GM19455 (cell line): ENCODE measurements at regions not wholly inside any gene's neighbourhood (a gene's known extent, or its start where the extent isn't known, plus 50 kb on each side); places are given as distances from the start of the nearest gene placed in this dataset.

Source experiments
- ATAC-seq: cut with Tn5 transposase; IDR thresholded peaks from one replicate; pipeline ENCODE4 v1.9.1; 2021; ENCODE audit not compliant: unreplicated experiment

DNA sequence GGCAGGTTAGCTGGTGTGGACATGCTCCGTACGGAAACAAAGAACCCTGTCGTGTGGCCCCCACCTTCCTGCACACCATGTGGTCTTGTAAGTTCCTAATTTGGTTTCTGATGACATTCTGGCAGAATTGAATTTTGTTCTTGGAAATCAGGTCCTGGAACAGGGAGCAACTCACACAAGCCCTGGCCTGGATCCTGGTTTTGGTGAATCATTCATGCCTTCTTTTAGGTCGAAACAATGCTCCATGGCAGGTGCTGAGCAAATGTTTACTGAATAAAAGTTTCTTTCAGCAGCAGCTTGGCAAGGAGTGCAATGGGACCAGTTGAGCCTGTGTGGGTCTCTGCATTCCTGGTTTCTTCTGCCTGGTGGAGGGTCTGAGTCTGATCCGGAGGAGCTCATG, 978.4 kb downstream of the BCL11B start:
- no peak for ATAC-seq

DNA sequence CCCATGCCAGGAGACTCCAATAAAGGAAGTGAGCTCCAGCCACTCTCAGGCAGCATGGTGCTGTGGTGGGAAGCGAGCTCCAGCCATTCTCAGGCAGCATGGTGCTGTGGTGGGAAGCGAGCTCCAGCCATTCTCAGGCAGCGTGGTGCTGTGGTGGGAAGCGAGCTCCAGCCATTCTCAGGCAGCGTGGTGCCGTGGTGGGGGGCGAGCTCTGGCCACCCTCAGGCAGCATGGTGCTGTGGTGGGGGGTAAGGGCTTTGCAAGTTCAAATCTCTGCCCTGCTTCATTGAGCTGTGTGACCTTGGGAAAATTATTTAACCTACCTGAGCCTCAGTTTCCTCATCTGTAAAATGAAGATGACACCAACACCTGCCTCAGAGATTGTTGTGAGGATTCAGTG, 975.1 kb downstream of the BCL11B start:
- no peak for ATAC-seq

DNA sequence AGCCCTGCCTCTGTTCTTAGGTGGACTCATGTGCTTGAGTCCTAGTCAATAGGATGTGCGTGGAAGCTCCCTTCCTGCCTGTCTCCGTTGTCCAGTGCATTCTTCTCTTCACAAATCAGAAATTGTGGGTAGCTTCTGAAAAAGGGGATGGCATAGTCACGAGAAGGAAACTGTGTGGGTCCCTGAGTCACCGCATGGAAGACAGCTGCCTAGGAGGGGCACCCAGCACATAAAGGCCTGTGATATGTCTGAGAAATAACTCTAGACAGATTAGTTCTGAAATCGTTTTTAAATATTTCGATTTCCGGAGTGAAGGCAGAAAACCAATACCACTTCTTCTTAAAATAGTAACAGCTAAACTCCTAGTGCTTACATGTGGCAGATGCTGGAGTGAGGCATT, 974.4 kb downstream of the BCL11B start:
- no peak for ATAC-seq

- ATAC-seq, result no peak
These were observed 973.3 kb downstream of the BCL11B start for GRCh38 chr14:98298481-98299244.

DNA sequence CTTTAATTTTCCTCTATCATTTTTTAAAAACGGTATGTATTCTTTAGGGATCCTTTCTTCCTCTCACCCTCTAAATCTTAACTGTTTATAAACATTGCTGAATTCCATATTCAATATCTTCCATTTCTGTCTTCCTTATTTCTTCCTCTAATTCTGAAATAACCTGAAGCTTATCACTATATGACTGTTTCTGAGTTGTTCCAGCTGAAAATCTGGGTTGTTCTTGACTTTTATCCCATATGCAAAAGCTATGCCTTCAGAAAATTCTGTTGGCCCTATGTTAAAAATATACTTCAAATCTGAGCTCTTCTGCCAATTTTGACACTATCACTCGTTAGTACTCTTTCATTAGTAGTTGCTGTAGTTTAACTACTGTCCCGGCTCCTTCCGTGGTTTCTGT, 970.3 kb downstream of the BCL11B start:
- ATAC-seq, result no peak

- no peak for ATAC-seq
These were observed 967.4 kb downstream of the BCL11B start for GRCh38 chr14:98304574-98304973.

DNA sequence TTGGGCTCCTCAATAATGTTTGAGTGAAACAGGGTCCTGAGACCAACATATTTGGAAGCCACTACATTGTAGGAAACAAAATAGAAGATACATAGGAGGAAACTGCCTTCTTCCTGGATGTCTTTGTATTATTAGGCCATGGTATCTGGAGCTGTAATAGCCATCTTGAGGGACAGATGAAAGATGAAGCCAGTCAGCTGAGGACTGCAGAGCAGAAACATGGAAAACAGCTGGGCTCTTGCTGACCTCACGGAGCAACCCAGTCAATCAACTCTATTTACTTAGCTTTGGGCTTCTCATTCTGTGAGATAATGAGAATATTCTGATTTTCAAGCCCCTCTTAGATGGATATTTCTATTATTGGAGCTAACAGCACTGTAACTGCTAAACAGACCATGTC, 962.4 kb downstream of the BCL11B start:
- no peak for ATAC-seq

- ATAC-seq, result no peak
These were observed 960.0 kb downstream of the BCL11B start for GRCh38 chr14:98312006-98312405.

DNA sequence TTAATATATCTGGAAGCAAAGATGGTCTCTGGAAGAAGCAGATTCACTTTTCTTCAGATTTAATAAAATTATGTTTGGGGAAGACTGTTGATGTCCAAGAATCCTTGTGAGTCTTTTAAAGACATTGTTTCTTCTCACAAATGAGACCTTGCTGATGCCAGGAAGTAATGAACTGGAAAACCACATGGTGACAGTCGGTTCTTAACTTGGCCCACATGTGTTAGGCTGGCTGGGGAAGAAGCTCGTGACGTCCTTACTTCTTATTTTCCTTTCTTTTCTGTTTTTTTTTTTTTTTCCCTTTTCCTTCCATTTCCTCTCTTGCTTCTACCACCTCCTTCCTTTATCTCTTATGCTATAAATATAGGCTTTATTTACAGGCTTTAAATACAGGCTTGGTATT, 950.2 kb downstream of the BCL11B start:
- no peak for ATAC-seq

DNA sequence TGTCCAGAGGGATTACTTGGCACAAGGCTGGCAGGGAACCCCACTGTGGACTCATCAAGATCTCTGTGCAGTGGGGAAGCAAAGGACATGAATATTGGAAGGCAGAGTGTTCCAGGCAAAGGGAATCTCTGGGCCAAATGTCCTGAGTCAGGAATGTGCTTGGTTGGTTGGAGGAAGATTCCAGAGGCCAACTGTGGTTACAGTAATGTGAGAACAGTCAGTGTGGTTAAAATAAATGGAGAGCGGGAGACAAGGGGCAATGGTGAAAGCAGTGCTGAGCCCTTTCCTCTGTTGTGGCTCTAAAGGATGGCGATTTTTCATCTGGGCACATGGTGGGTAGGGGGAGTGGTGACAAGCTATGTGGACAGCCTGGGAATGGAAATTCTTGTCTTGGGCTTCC, 948.2 kb downstream of the BCL11B start:
- no peak for ATAC-seq

GRCh38 chr14:98325761-98326160, 946.2 kb downstream of the BCL11B start:
- ATAC-seq, result no peak

DNA sequence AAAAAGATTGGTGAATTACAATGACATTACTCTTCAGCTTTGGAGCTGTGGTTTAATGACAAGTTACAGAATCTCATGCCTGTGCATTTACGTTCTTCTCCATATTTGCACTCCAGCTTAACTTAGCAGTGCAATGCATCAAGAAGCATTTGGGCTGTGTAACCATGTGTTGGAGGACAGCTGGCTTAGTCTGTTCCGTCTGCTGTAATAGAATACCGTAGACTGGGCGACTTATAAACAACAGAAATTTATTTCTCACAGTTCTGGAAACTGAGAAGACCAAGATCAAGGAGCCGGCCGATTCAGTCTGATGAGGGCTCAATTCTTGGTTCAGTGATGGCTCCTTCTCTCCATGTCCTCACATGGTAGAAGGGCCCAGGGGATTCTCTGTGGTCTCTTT, 943.5 kb downstream of the BCL11B start:
- ATAC-seq, result no peak

DNA sequence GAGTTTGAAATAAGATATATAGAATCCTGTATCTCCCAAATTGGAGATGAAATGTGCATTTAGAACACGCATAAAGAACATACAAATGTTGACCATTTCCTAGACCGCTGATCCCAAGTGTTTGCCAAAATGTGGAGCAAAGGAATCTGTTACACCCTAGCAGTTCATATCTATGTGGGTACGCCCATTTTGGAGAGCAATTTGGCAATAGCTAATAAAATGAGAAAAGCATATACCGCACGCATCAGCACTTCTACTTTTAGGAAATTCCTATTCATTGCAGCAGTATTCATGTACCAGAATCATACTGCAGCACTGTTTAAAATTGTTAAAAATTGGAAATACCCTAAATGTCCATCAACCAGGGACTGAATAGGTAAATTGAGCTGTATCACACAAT, 937.8 kb downstream of the BCL11B start:
- ATAC-seq, result no peak

GRCh38 chr14:98341211-98341610, 930.8 kb downstream of the BCL11B start:
- no peak for ATAC-seq

DNA sequence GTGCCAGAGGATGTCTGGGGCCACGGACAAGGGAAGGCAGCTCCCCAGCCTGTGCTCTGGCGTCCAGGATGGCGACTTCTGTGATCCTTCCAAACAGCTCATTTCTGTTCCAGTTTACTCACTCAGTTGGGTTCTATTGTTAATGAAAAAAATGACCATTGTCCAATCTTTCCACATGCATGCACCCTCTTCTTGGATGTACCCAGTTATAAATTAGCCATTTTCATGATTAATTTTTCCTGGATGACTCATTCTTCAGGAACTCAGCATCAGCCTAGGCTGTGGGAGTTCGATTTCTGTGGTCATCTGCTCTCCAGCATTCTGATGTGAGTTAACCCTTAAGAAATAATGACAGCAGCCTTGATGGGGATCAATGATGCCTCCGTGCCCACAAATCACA, 926.8 kb downstream of the BCL11B start:
- ATAC-seq, result no peak

DNA sequence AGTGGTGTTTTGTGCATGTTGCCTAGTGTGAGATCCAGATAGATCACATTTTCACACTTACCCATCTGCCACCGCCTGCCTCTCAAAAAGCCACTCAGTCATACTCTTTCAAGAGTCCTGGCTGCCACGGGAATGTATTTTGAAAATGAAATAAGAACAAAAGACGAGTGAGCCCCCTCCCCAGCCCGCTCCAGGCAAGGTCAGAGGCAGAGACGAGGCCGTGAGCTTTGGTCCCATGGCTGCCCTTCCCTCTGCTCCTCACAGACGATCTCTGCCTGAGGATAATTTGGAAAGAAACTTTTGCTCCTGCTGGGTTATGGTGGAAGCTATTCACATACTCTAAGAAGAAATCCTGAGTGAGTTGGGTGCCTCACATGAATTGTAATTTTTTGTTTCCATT, 924.3 kb downstream of the BCL11B start:
- ATAC-seq, result no peak

GRCh38 chr14:98348505-98348904, 923.5 kb downstream of the BCL11B start:
- ATAC-seq, result no peak

DNA sequence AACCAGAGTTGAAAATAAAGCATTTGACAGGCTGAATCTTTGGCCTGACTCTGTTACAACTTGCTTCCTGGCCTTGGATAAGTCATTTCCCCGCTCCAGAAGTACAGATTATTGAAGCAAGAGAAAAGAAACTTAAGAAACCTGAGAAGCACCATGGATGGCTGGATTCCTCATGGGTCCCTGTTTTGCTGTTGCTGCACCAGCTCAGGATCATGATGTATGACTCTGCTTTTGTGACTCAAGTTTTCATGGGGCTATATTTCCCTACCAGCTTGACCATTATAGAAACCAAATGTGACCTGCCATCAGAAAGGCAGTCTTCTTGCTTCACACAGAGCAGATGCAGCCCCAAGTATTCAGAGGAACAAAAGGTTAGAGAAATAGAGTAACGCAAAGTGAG, 921.8 kb downstream of the BCL11B start:
- no peak for ATAC-seq

GRCh38 chr14:98364961-98365360, 907.0 kb downstream of the BCL11B start:
- ATAC-seq, result no peak

DNA sequence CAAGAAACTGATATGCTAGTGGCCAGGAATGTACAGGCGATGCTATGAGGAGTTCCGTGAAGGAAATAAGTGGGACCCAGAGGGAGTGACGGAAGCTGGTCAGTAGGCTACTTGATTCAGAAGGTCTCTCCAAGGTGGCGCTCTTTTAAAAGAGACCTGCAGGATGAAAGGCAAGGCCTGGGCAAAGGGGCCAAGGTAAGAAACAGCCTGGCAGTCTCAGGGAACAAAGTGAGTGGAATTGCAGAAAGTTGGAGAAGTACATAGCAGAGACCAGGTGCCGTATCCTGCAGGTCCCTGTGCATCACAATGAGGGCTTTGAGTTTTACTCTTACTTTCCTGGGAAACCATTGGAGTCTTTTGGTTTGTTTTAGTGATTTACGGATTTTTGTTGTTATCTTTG, 905.6 kb downstream of the BCL11B start:
- ATAC-seq, result no peak

- no peak for ATAC-seq
These were observed 903.8 kb downstream of the BCL11B start for GRCh38 chr14:98368221-98368620.

DNA sequence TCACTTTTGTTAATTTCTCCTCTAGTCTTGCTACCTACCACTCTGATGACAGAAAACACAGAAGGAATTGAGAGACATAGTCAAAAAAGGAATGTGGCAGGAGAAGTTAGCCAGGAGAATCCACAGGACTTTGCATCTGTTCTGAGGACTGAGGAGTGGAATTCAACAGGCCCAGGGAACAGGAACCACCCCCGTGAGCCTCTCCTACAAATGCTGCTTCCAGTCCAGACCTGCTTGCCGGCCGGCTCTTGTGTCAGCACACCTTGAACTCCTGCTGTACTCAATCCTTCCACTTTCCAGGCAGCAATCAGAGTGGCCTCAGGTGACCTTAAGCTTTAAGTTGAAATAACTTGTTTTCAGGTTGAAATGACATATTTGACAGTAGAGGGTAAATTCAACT, 903.1 kb downstream of the BCL11B start:
- ATAC-seq, result no peak

DNA sequence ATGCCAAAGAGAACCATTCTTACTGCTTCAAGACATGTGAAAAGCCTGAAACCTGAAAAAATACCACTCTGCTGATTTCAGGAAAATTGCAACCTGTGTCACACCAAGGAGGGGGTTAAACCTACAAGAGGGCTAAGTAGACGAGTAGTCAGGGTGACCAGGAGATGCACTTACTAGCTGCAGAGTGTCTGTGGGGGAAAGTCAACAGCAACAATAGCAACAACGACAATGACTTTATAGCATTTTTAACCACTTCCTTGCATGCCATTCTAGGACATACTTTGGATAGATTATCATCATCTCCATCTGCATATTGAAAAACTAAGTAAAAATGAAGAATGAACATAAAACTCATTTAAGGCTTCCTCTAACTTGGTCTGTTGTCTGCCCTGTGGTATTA, 902.7 kb downstream of the BCL11B start:
- no peak for ATAC-seq
